Subcutaneous abdominal adipose tissue (tissue), 5 donors: ENCODE measurements at regions not wholly inside any gene's neighbourhood (a gene's known extent, or its start where the extent isn't known, plus 50 kb on each side); places are given as distances from the start of the nearest gene placed in this dataset.

Experiments
- H3K27ac ChIP-seq: one replicate; pipeline ENCODE4 v1.7.0; 2013; ENCODE audit warnings: low read depth, mild to moderate bottlenecking, inconsistent platforms, low read length, moderate library complexity
- H3K27me3 ChIP-seq, 5 donors: one replicate each; pipeline ENCODE4 v1.7.0; 2013; ENCODE audit warnings: low read length in 5 of 5, inconsistent platforms in 1 of 5; ENCODE audit not compliant: control insufficient read depth in 5 of 5, insufficient read depth in 4 of 5
- H3K36me3 ChIP-seq, 5 donors: one replicate each; pipeline ENCODE4 v1.7.0; 2013; ENCODE audit warnings: low read length in 5 of 5; ENCODE audit not compliant: control insufficient read depth in 5 of 5, insufficient read depth in 5 of 5
- H3K4me1 ChIP-seq, 5 donors: one replicate each; pipeline ENCODE4 v1.7.0; 2013; ENCODE audit warnings: low read length in 5 of 5, mild to moderate bottlenecking in 3 of 5, moderate library complexity in 1 of 5; ENCODE audit not compliant: control insufficient read depth in 5 of 5, insufficient read depth in 5 of 5
- H3K4me3 ChIP-seq, 5 donors: one replicate each; pipeline ENCODE4 v1.7.0; 2013; ENCODE audit warnings: low read length in 5 of 5, low read depth in 1 of 5
- H3K9ac ChIP-seq, 5 donors: one replicate each; pipeline ENCODE4 v1.7.0; 2013; ENCODE audit warnings: low read length in 5 of 5, mild to moderate bottlenecking in 4 of 5, moderate library complexity in 3 of 5
- H3K9me3 ChIP-seq, 5 donors: one replicate each; pipeline ENCODE4 v1.7.0; 2013; ENCODE audit warnings: low read length in 5 of 5; ENCODE audit not compliant: control insufficient read depth in 5 of 5
- donor health status: healthy.
- donor health status: healthy.
- donor health status: healthy.
- donor health status: healthy.
- donor health status: healthy.

DNA sequence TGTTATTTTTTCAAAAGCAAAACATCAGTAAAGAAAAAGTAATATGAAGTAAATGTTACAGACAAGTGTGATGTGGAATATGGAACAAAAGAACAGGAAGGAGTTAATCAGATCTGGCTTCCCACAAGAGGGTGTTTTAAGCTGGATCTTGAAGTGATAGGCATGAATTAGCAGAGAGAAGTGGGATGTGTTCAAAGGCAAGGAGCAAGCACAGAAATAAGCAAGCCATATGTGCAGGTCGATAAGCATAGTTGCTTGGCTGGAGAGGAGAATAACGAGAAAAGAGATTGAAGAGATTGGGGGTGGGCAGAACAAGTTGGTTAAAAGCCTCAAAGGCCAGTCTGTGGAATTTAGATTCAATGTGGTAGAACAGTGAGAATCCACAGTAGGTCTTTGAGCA lies 60.9 kb upstream of the PRPS1 start:
- Histone ChIP-seq H3K27me3 (peaks cover 2 to 29% (median 23%) of the 10 kb centered on the region in 5 donors), H3K9me3 (peaks cover 0 to 4% (median 2%) of the 10 kb centered on the region in 5 donors), H3K9ac (no peak overlapping the region), H3K36me3 (no peaks in the 10 kb centered on the region), H3K4me3 (no peak overlapping the region), H3K4me1 (no peaks in the 10 kb centered on the region), H3K27ac (no peak overlapping the region)

DNA sequence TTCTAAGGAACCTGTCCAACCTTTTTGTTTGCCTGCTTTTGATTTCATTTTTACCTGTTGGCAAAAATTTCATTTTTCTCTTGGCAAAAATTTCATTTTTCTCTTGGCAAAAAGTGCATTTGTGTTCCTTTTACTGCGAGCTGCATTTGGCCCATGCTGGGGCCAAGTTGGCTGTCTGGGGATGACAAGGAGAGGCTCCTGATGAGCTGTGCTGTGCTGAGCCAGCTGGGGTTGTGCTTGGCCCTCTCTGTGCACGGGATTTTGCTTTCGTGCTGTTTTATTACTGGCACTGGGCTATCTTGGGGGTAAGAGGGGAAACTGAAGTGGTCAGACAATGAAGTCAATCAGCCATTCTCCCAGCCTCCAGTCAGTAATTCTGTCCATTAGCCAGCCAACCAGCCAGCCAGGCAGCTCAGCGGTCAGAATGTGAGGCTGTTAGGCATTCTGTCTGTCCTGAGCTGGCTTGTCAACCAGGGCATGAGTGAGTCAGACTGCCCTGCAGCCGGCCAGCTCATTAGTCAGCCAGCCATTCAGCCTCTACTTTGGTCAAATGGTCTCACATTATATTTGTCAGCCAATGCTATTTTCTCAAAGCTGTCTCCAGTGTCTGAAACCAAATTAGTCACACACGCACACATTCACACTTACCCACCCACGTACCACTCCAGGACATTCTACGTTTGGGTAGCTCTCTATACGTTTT lies 56.9 kb upstream of the PRPS1 start:
- H3K4me3 ChIP-seq: no peak overlapping the region

DNA sequence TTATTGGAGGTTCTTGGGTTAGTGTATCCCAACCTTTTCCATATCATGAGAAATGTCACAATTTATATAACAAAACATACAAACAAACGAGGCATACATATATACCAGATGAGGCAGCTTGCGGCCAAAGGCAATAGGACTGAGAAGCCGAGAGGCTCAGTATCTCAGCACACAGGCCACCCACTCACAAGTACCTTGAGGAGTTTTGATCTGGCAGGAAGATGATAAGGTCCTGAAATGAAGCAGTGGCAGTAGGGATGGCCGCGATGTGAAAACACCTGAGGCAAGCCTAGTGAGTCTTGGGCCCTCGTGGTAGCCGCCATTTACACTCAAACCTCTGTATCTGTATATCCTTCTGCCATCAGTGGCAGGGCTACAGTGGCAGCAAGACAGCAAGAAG lies 55.3 kb upstream of the PRPS1 start:
- H3K4me3 ChIP-seq: no peak overlapping the region
- no peak overlapping the region for H3K9ac ChIP-seq
- H3K36me3 ChIP-seq: no peaks in the 10 kb centered on the region
- H3K4me1 ChIP-seq: no peaks in the 10 kb centered on the region
- H3K9me3 ChIP-seq: peaks cover 0 to 4% (median 2%) of the 10 kb centered on the region in 5 donors
- peaks cover 0 to 15% (median 6%) of the 10 kb centered on the region in 5 donors for H3K27me3 ChIP-seq
- no peak overlapping the region for H3K27ac ChIP-seq

More for the DNA sequence above, 56.9 kb upstream of the PRPS1 start:
- Histone ChIP-seq H3K27me3 (peaks cover 0 to 18% (median 7%) of the 10 kb centered on the region in 5 donors), H3K9me3 (peaks cover 0 to 4% (median 2%) of the 10 kb centered on the region in 5 donors), H3K27ac (no peak overlapping the region), H3K4me1 (no peaks in the 10 kb centered on the region), H3K36me3 (no peaks in the 10 kb centered on the region), H3K9ac (no peak overlapping the region)

DNA sequence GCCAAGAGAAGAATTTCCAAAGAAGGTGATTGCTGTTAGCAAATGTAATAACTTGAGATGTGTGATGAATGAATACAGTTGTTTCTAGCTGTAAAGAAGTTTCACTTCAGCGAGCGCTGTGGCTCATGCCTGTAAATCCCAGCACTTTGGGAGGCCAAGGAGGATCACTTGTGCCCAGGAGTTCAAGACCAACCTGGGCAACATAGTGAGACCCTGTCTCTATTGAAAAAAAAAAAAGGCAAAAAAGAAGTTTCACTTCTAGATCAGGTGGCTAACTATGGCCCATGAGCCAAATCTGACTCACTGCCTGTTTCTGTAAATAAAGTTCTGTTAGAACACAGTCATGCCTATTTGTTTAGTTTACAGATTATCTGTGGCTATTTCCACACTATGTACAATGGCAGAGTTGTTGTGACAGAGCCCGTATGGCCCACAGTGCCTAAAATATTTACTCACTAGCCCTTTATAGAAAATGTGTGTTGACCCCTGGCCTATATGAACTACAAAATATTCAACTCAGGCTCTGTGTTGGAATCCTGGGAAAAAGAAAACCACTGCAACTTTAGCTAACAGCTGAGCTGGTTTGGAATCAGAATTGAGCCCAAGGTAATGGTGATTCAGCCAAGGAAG lies 54.1 kb upstream of the PRPS1 start:
- Histone ChIP-seq H3K9me3 (peaks cover 0 to 4% (median 2%) of the 10 kb centered on the region in 5 donors), H3K4me3 (no peak overlapping the region), H3K9ac (no peak overlapping the region), H3K27me3 (peaks cover 0 to 15% (median 6%) of the 10 kb centered on the region in 5 donors), H3K4me1 (no peaks in the 10 kb centered on the region), H3K27ac (no peak overlapping the region), H3K36me3 (no peaks in the 10 kb centered on the region)

DNA sequence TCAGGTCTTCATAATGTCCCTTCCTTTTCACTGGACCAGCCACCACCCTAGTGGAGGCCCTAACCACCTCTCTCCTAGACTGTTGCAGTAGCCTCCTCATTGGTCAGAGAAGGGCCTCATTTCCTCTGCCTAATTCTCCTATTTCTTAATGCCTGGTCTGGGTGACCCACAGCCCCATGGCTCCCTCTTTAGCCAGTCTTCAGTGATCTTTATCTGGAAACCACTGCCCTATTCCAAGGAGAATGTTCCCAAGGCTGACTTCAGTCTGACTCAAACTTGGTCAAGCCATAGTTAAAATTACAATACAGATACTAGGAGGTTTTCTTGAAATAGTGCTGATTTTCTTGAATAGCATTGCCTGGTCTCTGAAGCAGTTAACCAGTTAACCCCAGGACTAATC lies 53.6 kb upstream of the PRPS1 start:
- Histone ChIP-seq H3K27me3 (peaks cover 0 to 15% (median 6%) of the 10 kb centered on the region in 5 donors), H3K4me3 (no peak overlapping the region), H3K9ac (no peak overlapping the region), H3K9me3 (peaks cover 0 to 4% (median 2%) of the 10 kb centered on the region in 5 donors), H3K36me3 (no peaks in the 10 kb centered on the region), H3K4me1 (no peaks in the 10 kb centered on the region), H3K27ac (no peak overlapping the region)

DNA sequence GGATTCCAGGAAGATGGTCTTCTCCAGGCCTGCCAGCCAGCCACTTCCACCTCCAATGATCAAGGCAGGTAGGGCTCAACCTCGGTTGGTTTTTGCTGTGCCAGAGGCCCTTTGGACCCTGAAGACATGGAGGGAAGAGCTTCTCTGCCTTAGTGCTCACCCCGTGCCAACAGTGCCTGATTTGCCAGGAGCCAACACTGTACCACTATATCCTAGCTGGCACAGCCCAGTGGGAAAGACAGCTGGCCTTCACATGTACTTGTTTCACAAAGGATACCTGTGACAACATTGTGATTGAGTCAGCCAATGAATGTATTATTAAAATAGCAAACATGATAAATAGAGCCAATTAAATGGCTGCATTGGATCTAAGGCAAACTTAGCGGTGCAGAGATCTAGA lies 51.9 kb upstream of the PRPS1 start:
- Histone ChIP-seq H3K9me3 (peaks cover 0 to 6% (median 2%) of the 10 kb centered on the region in 5 donors), H3K4me3 (no peak overlapping the region), H3K9ac (no peak overlapping the region), H3K36me3 (no peaks in the 10 kb centered on the region), H3K27me3 (peaks cover 0 to 13% (median 3%) of the 10 kb centered on the region in 5 donors), H3K27ac (no peak overlapping the region), H3K4me1 (no peaks in the 10 kb centered on the region)

DNA sequence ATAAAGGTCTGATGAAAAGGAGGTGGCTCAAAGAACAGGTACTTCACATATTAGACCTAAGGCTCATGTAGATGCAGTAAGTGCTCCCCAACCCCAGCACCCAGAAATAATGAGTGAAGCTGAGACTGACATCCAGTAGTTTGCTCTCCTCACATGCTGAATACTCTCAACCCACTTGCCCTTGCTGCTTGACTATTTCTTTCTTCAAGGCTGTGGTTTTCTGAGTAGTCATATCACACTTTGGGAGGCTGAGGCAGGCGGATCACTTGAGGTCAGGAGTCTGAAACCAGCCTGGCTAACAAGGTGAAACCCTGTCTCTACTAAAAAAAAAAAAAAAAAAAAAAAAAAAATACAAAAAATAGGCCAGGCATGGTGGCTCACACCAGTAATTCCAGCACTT lies 51.5 kb upstream of the PRPS1 start:
- H3K27ac ChIP-seq: no peak overlapping the region
- peaks cover 0 to 6% (median 2%) of the 10 kb centered on the region in 5 donors for H3K9me3 ChIP-seq
- H3K36me3 ChIP-seq: no peaks in the 10 kb centered on the region
- no peak overlapping the region for H3K9ac ChIP-seq
- H3K4me3 ChIP-seq: no peak overlapping the region
- no peaks in the 10 kb centered on the region for H3K4me1 ChIP-seq
- H3K27me3 ChIP-seq: peaks cover 0 to 9% (median 2%) of the 10 kb centered on the region in 5 donors

DNA sequence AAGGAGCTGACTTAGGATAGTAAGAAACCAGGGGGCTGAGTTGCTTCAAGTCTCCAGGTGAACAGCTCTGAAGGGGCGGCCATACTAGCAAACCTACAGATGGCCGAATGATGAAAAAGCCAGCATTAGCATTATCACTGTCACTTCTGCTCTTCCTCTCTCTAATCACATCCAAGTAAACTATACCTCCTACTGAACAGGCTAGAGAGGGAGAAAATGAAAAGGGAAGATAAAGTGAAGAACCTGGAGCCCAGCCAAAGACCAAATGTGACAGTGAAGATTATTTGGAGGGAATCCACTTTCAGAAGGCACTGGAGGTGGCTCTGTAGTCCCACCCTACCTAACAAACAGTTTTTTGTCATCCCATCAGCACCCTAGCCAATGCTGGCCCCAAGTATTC lies 50.4 kb upstream of the PRPS1 start:
- Histone ChIP-seq H3K4me3 (no peak overlapping the region), H3K4me1 (no peaks in the 10 kb centered on the region), H3K36me3 (no peaks in the 10 kb centered on the region), H3K27ac (no peak overlapping the region), H3K27me3 (peaks cover 0 to 5% (median 2%) of the 10 kb centered on the region in 5 donors), H3K9ac (no peak overlapping the region), H3K9me3 (peaks cover 0 to 3% (median 2%) of the 10 kb centered on the region in 5 donors)
